HG03575 (cell line): ENCODE measurements at regions not wholly inside any gene's neighbourhood (a gene's known extent, or its start where the extent isn't known, plus 50 kb on each side); places are given as distances from the start of the nearest gene placed in this dataset.

Source experiments
- ATAC-seq: cut with Tn5 transposase; IDR thresholded peaks from one replicate; pipeline ENCODE4 v1.9.1; 2021; ENCODE audit not compliant: unreplicated experiment, insufficient number of reproducible peaks, low FRiP score; ENCODE audit errors: extremely low read depth

- no peak for ATAC-seq
Observed at GRCh38 chr22:48209473-48210197, 1447.2 kb downstream of the TBC1D22A start.

- ATAC-seq = no peak
Observed at GRCh38 chr22:48208894-48209293, 1446.4 kb downstream of the TBC1D22A start.

GRCh38 chr22:48207919-48208535 is 1445.6 kb downstream of the TBC1D22A start:
- no peak for ATAC-seq

GRCh38 chr22:48205790-48206189 is 1443.3 kb downstream of the TBC1D22A start:
- ATAC-seq = no peak

- ATAC-seq = no peak
Observed at GRCh38 chr22:48205161-48205560, 1442.7 kb downstream of the TBC1D22A start.

- ATAC-seq = no peak
Observed at GRCh38 chr22:48204296-48204695, 1441.8 kb downstream of the TBC1D22A start.

GRCh38 chr22:48199667-48200066 is 1437.2 kb downstream of the TBC1D22A start:
- no peak for ATAC-seq

GRCh38 chr22:48198489-48199459 is 1436.3 kb downstream of the TBC1D22A start:
- ATAC-seq = no peak

GRCh38 chr22:48197189-48197690 is 1434.8 kb downstream of the TBC1D22A start:
- no peak for ATAC-seq

- ATAC-seq = no peak
Observed at GRCh38 chr22:48192920-48193319, 1430.5 kb downstream of the TBC1D22A start.

GRCh38 chr22:48192071-48192470 is 1429.6 kb downstream of the TBC1D22A start:
- ATAC-seq = no peak

- ATAC-seq = no peak
Observed at GRCh38 chr22:48188231-48188721, 1425.8 kb downstream of the TBC1D22A start.

GRCh38 chr22:48187356-48187755 is 1424.9 kb downstream of the TBC1D22A start:
- no peak for ATAC-seq

GRCh38 chr22:48186146-48186790 is 1423.8 kb downstream of the TBC1D22A start:
- ATAC-seq = no peak

GRCh38 chr22:48185071-48186055 is 1422.9 kb downstream of the TBC1D22A start:
- ATAC-seq = no peak

GRCh38 chr22:48182846-48183805 is 1420.7 kb downstream of the TBC1D22A start:
- no peak for ATAC-seq

- no peak for ATAC-seq
Observed at GRCh38 chr22:48182031-48182430, 1419.6 kb downstream of the TBC1D22A start.
